SU-DHL-6 (cell line): ENCODE measurements at regions not wholly inside any gene's neighbourhood (a gene's known extent, or its start where the extent isn't known, plus 50 kb on each side); places are given as distances from the start of the nearest gene placed in this dataset.

Experiments
- EZH2phosphoT487 ChIP-seq: fragments of 200-600 bp; sonication (generic), shearing (Covaris generic); conservative IDR thresholded peaks from 2 replicates; pipeline ENCODE4 v1.6.1; 2018; ENCODE audit warnings: mild to moderate bottlenecking, antibody characterized with exemption, low read length, moderate library complexity, mixed read lengths
- TF ChIP-seq, protein P1 (sequence below): fragments of 200-600 bp; sonication (generic); IDR thresholded peaks from one replicate; pipeline ENCODE4 v1.5.1; 2017; ENCODE audit warnings: antibody characterized with exemption, mild to moderate bottlenecking, low read length, moderate library complexity; ENCODE audit not compliant: insufficient read depth, poor library complexity, severe bottlenecking

DNA sequence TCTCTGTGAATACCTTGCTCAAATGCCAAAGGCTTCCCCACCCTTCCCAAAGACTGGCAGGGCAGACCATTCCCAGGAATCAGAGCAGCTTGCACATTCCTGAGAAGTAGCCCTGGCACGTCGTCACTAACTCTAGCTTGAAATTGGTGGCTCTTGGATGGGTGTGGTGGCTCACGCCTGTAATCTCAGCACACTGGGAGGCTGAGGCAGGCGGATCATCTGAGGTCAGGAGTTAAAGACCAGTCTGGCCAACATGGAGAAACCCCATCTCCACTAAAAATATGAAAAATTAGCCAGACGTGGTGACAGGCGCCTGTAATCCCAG is 108.2 kb upstream of the MPP7 start:
- TF ChIP-seq, protein P1, sequence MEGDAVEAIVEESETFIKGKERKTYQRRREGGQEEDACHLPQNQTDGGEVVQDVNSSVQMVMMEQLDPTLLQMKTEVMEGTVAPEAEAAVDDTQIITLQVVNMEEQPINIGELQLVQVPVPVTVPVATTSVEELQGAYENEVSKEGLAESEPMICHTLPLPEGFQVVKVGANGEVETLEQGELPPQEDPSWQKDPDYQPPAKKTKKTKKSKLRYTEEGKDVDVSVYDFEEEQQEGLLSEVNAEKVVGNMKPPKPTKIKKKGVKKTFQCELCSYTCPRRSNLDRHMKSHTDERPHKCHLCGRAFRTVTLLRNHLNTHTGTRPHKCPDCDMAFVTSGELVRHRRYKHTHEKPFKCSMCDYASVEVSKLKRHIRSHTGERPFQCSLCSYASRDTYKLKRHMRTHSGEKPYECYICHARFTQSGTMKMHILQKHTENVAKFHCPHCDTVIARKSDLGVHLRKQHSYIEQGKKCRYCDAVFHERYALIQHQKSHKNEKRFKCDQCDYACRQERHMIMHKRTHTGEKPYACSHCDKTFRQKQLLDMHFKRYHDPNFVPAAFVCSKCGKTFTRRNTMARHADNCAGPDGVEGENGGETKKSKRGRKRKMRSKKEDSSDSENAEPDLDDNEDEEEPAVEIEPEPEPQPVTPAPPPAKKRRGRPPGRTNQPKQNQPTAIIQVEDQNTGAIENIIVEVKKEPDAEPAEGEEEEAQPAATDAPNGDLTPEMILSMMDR: no peak
- no peak for TF ChIP-seq EZH2phosphoT487
